OCI-LY3 (cell line): ENCODE measurements at regions not wholly inside any gene's neighbourhood (a gene's known extent, or its start where the extent isn't known, plus 50 kb on each side); places are given as distances from the start of the nearest gene placed in this dataset.

Experiments
- H2AFZ ChIP-seq: fragments of 200-600, 300-600 bp; shearing (Covaris generic); 2 replicates; pipeline ENCODE4 v1.6.0; 2014; ENCODE audit warnings: antibody characterized with exemption, low read depth, low read length
- H3K27ac ChIP-seq: fragments of 200-600, 300-600 bp; sonication (generic); 2 replicates; pipeline ENCODE4 v1.5.1; 2014; ENCODE audit warnings: mild to moderate bottlenecking, low read length, moderate library complexity, mixed read lengths
- H3K27me3 ChIP-seq: fragments of 200-600, 300-600 bp; sonication (generic); 2 replicates; pipeline ENCODE4 v1.6.1; 2014; ENCODE audit warnings: low read depth, low read length, mixed read lengths
- H3K36me3 ChIP-seq: fragments of 200-600, 300-600 bp; sonication (generic); replicated peaks from 2 replicates; pipeline ENCODE3; 2014; ENCODE audit warnings: low read depth, low read length, mixed read lengths
- H3K4me1 ChIP-seq: fragments of 300-600, 200-600 bp; sonication (generic); 2 replicates; pipeline ENCODE4 v1.6.1; 2014; ENCODE audit warnings: low read length, mixed read lengths
- H3K4me2 ChIP-seq: fragments of 200-600, 300-600 bp; sonication (generic); 2 replicates; pipeline ENCODE4 v1.6.1; 2014; ENCODE audit warnings: low read length, mixed read lengths
- H3K4me3 ChIP-seq: fragments of 300-600, 200-600 bp; sonication (generic); 2 replicates; pipeline ENCODE4 v1.5.1; 2014; ENCODE audit warnings: antibody characterized with exemption, mild to moderate bottlenecking, low read length, moderate library complexity
- H3K79me2 ChIP-seq: fragments of 300-600, 200-600 bp; shearing (Covaris generic); 2 replicates; pipeline ENCODE4 v1.6.1; 2014; ENCODE audit warnings: mild to moderate bottlenecking, low read length, mixed read lengths
- H3K9ac ChIP-seq: fragments of 300-600, 200-600 bp; shearing (Covaris generic); 2 replicates; pipeline ENCODE4 v1.6.0; 2014; ENCODE audit warnings: mild to moderate bottlenecking, low read length, moderate library complexity
- H3K9me3 ChIP-seq: fragments of 200-600, 300-600 bp; shearing (Covaris generic); 2 replicates; pipeline ENCODE4 v1.6.1; 2014; ENCODE audit warnings: low read length, mixed read lengths; ENCODE audit not compliant: insufficient read depth
- H4K20me1 ChIP-seq: fragments of 200-600, 300-600 bp; sonication (generic); 2 replicates; pipeline ENCODE4 v1.6.1; 2016; ENCODE audit warnings: low read length, mixed read lengths; ENCODE audit not compliant: insufficient read depth
- CTCF ChIP-seq: fragments of 200-600, 300-600 bp; sonication (generic); IDR thresholded peaks from 2 replicates; pipeline ENCODE4 v1.5.1; 2014; ENCODE audit warnings: antibody characterized with exemption, low read length, low read depth
- EZH2phosphoT487 ChIP-seq: fragments of 200-600 bp; shearing (Covaris generic); IDR thresholded peaks from 2 replicates; pipeline ENCODE4 v1.6.1; 2018; ENCODE audit warnings: antibody characterized with exemption, mixed run types, low read depth

GRCh38 chr2:234650911-234651310 is 154.0 kb upstream of the ARL4C start:
- no peaks in the 10 kb centered on the region for H3K36me3 ChIP-seq
- H3K9ac ChIP-seq: no peak overlapping the region
- H4K20me1 ChIP-seq: no peaks in the 10 kb centered on the region
- H3K4me3 ChIP-seq: no peak overlapping the region
- H3K27me3 ChIP-seq: no peaks in the 10 kb centered on the region
- H3K9me3 ChIP-seq: no peaks in the 10 kb centered on the region
- H3K4me2 ChIP-seq: no peak overlapping the region
- no peak for TF ChIP-seq CTCF
- TF ChIP-seq EZH2phosphoT487: no peak
- no peak overlapping the region for H2AFZ ChIP-seq
- no peak overlapping the region for H3K27ac ChIP-seq
- H3K4me1 ChIP-seq: no peaks in the 10 kb centered on the region
- H3K79me2 ChIP-seq: no peaks in the 10 kb centered on the region

- no peaks in the 10 kb centered on the region for H3K4me1 ChIP-seq
- TF ChIP-seq CTCF: no peak
- no peak for TF ChIP-seq EZH2phosphoT487
- H3K9ac ChIP-seq: no peak overlapping the region
- H4K20me1 ChIP-seq: no peaks in the 10 kb centered on the region
- no peak overlapping the region for H3K27ac ChIP-seq
- no peaks in the 10 kb centered on the region for H3K36me3 ChIP-seq
- H3K9me3 ChIP-seq: no peaks in the 10 kb centered on the region
- H3K4me3 ChIP-seq: no peak overlapping the region
- no peaks in the 10 kb centered on the region for H3K79me2 ChIP-seq
- no peak overlapping the region for H3K4me2 ChIP-seq
- no peaks in the 10 kb centered on the region for H3K27me3 ChIP-seq
- H2AFZ ChIP-seq: no peak overlapping the region
These were observed 153.1 kb upstream of the ARL4C start for GRCh38 chr2:234649951-234650350.

DNA sequence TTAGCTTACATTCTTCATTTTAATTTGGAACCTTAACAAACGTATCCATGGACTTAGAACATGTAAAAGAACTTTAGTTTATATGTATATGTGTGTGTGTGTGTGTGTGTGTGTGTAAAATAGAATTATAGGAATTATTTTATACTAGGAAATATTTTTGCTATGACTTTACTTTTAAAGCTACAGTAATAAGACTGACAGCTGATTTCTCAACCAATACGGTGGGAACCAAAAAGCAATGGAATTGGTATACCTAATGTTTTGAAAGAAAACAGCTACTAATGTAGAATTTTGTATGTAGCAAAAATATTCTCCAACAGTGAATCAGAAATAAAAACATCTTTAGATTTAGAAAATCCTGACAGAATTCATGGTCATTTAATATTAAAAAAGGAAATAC is 146.5 kb upstream of the ARL4C start:
- H3K27ac ChIP-seq: no peak overlapping the region
- no peak overlapping the region for H2AFZ ChIP-seq
- no peaks in the 10 kb centered on the region for H3K27me3 ChIP-seq
- no peaks in the 10 kb centered on the region for H3K79me2 ChIP-seq
- no peaks in the 10 kb centered on the region for H3K4me1 ChIP-seq
- H3K4me2 ChIP-seq: no peak overlapping the region
- H3K9me3 ChIP-seq: no peaks in the 10 kb centered on the region; the same call in 1 of the 2 replicates
- TF ChIP-seq CTCF (no peak), EZH2phosphoT487 (no peak)
- H4K20me1 ChIP-seq: no peaks in the 10 kb centered on the region
- no peak overlapping the region for H3K9ac ChIP-seq
- no peak overlapping the region for H3K4me3 ChIP-seq
- H3K36me3 ChIP-seq: no peaks in the 10 kb centered on the region

GRCh38 chr2:234641086-234641485 is 144.2 kb upstream of the ARL4C start:
- Histone ChIP-seq H4K20me1 (no peaks in the 10 kb centered on the region), H3K79me2 (no peaks in the 10 kb centered on the region), H3K9me3 (no peaks in the 10 kb centered on the region; the same call in 1 of the 2 replicates), H3K27ac (no peak overlapping the region), H2AFZ (no peak overlapping the region), H3K36me3 (no peaks in the 10 kb centered on the region), H3K4me3 (no peak overlapping the region), H3K4me1 (no peaks in the 10 kb centered on the region), H3K9ac (no peak overlapping the region), H3K4me2 (no peak overlapping the region), H3K27me3 (no peaks in the 10 kb centered on the region)
- TF ChIP-seq EZH2phosphoT487 (no peak), CTCF (no peak)
